A549 (cell line): ENCODE measurements at regions not wholly inside any gene's neighbourhood (a gene's known extent, or its start where the extent isn't known, plus 50 kb on each side); places are given as distances from the start of the nearest gene placed in this dataset.

Source experiments
- EP300 ChIP-seq, 2 experiments: fragments of >200 bp; sonication (Bioruptor Twin); formaldehyde crosslinking; IDR thresholded peaks; 2 replicates in 1 of 2; 3 replicates in 1 of 2; pipeline ENCODE4 v1.6.1; 2016 to 2017
- FOSL2 ChIP-seq, 2 experiments: fragments of 450-650 bp in 1 of 2; fragments of >200 bp in 1 of 2; sonication (Bioruptor Twin) in 1 of 2; formaldehyde crosslinking; IDR thresholded peaks; 2 replicates each; pipeline versions ENCODE4 v1.5.0 to v1.6.1; 2016 to 2020; ENCODE audit warnings: mild to moderate bottlenecking in 1 of 2, moderate library complexity in 1 of 2
- HDAC2 ChIP-seq: fragments of 200-600 bp; sonication (generic); IDR thresholded peaks from 2 replicates; pipeline ENCODE4 v1.6.1; 2016
- POLR2A ChIP-seq: IDR thresholded peaks from 2 replicates; pipeline ENCODE4 v1.6.1; 2012; ENCODE audit warnings: mild to moderate bottlenecking, low read length
- RFX5 ChIP-seq: fragments of 450-650 bp; IDR thresholded peaks from 2 replicates; pipeline ENCODE4 v1.7.1; 2014; ENCODE audit warnings: antibody characterized with exemption, mild to moderate bottlenecking, moderate library complexity
- SREBF2 ChIP-seq: fragments of 450-650 bp; IDR thresholded peaks from 2 replicates; pipeline ENCODE4 v1.6.1; 2014; ENCODE audit warnings: mild to moderate bottlenecking, moderate library complexity
- TF ChIP-seq, protein P1 (sequence below): fragments of >200 bp; sonication (Bioruptor Twin); formaldehyde crosslinking; IDR thresholded peaks from 3 replicates; pipeline ENCODE4 v1.5.1; 2016
- TF ChIP-seq, protein P2 (sequence below): fragments of 450-650 bp; IDR thresholded peaks from 2 replicates; pipeline ENCODE4 v1.6.1; 2014; ENCODE audit warnings: antibody characterized with exemption
- TF ChIP-seq, protein P3 (sequence below): fragments of 200-600 bp; sonication (generic); IDR thresholded peaks from 2 replicates; pipeline ENCODE4 v1.6.1; 2016; ENCODE audit warnings: antibody characterized with exemption, mild to moderate bottlenecking, moderate library complexity
- TF ChIP-seq, protein P4 (sequence below): IDR thresholded peaks from 2 replicates; pipeline ENCODE4 v1.6.1; 2012; ENCODE audit warnings: low read depth, borderline replicate concordance
- TF ChIP-seq, protein P5 (sequence below): IDR thresholded peaks from 2 replicates; pipeline ENCODE4 v1.6.1; 2012

DNA sequence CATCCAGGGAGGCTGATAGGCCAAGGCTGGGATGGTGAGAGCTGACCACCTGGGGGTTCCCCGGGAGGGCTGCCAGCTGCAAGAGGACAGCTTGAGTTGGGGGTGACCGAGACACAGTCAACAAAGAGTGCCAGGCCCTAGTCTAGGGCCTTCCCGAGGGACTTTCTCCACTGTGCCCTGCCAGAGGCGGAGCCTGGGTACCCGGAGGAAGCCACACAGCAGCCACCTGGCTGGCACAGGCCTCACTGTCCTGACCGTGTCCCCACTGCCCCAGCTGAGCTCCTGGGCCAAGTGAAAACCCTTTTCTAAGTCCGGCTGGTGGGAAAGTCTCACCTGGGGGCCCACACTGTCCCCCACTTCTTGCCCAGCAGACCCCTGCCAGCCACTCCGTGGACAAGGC is 71.9 kb upstream of the GSE1 start:
- TF ChIP-seq, protein P1, sequence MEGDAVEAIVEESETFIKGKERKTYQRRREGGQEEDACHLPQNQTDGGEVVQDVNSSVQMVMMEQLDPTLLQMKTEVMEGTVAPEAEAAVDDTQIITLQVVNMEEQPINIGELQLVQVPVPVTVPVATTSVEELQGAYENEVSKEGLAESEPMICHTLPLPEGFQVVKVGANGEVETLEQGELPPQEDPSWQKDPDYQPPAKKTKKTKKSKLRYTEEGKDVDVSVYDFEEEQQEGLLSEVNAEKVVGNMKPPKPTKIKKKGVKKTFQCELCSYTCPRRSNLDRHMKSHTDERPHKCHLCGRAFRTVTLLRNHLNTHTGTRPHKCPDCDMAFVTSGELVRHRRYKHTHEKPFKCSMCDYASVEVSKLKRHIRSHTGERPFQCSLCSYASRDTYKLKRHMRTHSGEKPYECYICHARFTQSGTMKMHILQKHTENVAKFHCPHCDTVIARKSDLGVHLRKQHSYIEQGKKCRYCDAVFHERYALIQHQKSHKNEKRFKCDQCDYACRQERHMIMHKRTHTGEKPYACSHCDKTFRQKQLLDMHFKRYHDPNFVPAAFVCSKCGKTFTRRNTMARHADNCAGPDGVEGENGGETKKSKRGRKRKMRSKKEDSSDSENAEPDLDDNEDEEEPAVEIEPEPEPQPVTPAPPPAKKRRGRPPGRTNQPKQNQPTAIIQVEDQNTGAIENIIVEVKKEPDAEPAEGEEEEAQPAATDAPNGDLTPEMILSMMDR, result no peak
- no peak for TF ChIP-seq SREBF2
- TF ChIP-seq, protein P2, sequence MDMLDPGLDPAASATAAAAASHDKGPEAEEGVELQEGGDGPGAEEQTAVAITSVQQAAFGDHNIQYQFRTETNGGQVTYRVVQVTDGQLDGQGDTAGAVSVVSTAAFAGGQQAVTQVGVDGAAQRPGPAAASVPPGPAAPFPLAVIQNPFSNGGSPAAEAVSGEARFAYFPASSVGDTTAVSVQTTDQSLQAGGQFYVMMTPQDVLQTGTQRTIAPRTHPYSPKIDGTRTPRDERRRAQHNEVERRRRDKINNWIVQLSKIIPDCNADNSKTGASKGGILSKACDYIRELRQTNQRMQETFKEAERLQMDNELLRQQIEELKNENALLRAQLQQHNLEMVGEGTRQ, result no peak
- no peak for TF ChIP-seq HDAC2
- no peak for TF ChIP-seq POLR2A
- TF ChIP-seq RFX5, result no peak
- TF ChIP-seq, protein P3, sequence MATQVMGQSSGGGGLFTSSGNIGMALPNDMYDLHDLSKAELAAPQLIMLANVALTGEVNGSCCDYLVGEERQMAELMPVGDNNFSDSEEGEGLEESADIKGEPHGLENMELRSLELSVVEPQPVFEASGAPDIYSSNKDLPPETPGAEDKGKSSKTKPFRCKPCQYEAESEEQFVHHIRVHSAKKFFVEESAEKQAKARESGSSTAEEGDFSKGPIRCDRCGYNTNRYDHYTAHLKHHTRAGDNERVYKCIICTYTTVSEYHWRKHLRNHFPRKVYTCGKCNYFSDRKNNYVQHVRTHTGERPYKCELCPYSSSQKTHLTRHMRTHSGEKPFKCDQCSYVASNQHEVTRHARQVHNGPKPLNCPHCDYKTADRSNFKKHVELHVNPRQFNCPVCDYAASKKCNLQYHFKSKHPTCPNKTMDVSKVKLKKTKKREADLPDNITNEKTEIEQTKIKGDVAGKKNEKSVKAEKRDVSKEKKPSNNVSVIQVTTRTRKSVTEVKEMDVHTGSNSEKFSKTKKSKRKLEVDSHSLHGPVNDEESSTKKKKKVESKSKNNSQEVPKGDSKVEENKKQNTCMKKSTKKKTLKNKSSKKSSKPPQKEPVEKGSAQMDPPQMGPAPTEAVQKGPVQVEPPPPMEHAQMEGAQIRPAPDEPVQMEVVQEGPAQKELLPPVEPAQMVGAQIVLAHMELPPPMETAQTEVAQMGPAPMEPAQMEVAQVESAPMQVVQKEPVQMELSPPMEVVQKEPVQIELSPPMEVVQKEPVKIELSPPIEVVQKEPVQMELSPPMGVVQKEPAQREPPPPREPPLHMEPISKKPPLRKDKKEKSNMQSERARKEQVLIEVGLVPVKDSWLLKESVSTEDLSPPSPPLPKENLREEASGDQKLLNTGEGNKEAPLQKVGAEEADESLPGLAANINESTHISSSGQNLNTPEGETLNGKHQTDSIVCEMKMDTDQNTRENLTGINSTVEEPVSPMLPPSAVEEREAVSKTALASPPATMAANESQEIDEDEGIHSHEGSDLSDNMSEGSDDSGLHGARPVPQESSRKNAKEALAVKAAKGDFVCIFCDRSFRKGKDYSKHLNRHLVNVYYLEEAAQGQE, result no peak
- TF ChIP-seq, protein P4, sequence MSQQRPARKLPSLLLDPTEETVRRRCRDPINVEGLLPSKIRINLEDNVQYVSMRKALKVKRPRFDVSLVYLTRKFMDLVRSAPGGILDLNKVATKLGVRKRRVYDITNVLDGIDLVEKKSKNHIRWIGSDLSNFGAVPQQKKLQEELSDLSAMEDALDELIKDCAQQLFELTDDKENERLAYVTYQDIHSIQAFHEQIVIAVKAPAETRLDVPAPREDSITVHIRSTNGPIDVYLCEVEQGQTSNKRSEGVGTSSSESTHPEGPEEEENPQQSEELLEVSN, result no peak
- no peak for TF ChIP-seq FOSL2 (IDR thresholded peaks at IDR 0.05)
- TF ChIP-seq FOSL2 (CRISPR knock-in tag; IDR thresholded peaks at IDR 0.05), result no peak
- TF ChIP-seq, protein P5, sequence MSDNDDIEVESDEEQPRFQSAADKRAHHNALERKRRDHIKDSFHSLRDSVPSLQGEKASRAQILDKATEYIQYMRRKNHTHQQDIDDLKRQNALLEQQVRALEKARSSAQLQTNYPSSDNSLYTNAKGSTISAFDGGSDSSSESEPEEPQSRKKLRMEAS, result no peak
- no peak for TF ChIP-seq EP300 (IDR thresholded peaks at IDR 0.05)
